Choroid plexus epithelial cell (primary cell): ENCODE measurements at regions not wholly inside any gene's neighbourhood (a gene's known extent, or its start where the extent isn't known, plus 50 kb on each side); places are given as distances from the start of the nearest gene placed in this dataset.

Experiments used
- DNase-seq: peaks from one replicate; pipeline ENCODE4 v3.0.0-alpha.2; 2010; ENCODE audit warnings: low read depth
- H3K4me3 ChIP-seq: 2 replicates; pipeline ENCODE4 v1.5.1; 2011; ENCODE audit warnings: low read depth, mild to moderate bottlenecking, control low read depth, low read length, moderate library complexity
- CTCF ChIP-seq: conservative IDR thresholded peaks from 2 replicates; pipeline ENCODE4 v1.5.1; 2011; ENCODE audit warnings: low read depth, mild to moderate bottlenecking, control low read depth, inconsistent platforms, low read length, moderate library complexity

DNA sequence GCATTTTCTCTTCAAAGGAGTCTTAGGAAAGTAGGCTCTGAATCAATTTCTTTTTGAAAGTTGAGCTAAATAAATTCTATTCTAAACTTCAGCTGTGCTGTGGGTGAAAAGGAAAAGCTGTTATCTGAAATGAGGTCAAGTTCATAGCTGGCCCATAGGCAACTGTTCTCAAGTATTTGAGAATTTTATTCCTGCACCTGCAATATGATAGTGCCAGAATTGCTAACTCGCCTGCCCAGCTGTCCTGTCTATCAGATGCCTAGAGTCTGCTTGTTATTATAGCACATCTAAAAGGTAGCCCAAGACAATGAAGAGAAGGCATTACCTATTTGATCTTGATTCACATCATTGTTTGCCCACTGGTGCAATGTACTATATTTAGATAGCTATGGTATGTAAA, 798.7 kb downstream of the DIPK2A start:
- DNase-seq = peak; percentile 4
- H3K4me3 ChIP-seq = no peak overlapping the region
- TF ChIP-seq CTCF = no peak

GRCh38 chr3:144770915-144771351, 799.3 kb downstream of the DIPK2A start:
- peak; percentile 52 for TF ChIP-seq CTCF
- H3K4me3 ChIP-seq = no peak overlapping the region
- peak; percentile 81 for DNase-seq

- DNase-seq = peak; percentile 97
Measured at GRCh38 chr3:144771381-144771870, 799.8 kb downstream of the DIPK2A start.

DNA sequence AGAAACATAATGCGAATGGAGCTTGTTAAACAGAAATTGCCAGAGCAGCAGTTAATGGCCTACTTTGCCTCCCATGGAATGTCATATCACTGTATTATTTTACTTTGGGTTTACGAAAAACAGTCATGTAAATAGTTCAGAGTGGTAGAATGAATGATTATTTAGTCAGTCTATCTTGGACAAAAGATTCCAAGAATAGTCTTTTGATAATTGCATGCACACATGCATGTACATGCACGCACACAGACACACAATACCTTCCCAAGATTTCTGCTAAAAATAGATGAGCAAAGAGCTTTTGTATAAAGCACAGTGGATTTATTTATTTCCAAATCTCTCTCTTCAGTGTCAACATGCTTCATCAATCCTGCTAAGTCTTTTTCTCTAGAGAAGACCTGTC, 800.7 kb downstream of the DIPK2A start:
- H3K4me3 ChIP-seq = no peak overlapping the region
- DNase-seq = peak; percentile 5
- no peak for TF ChIP-seq CTCF

More at GRCh38 chr3:144771381-144771870, 799.8 kb downstream of the DIPK2A start:
- no peak for TF ChIP-seq CTCF
- no peak overlapping the region for H3K4me3 ChIP-seq

DNA sequence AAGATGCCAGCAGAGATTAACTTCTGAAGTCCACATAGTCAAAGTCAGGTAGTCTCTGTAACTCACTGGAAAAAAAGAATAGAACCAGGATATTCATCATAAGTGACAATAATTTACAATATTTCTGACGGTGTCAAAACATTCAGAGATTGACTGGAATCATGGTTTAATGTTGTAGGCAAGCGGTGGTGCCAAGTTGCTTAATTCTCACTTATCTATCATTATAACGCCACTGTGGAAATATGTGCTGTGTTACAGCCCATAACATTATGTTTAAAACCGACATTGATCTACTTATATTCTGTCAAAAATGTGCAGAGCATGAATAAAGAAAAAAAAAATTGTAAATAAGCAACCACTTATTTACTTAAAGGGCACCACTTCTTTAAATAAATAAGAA, 801.7 kb downstream of the DIPK2A start:
- TF ChIP-seq CTCF = no peak
- no peak overlapping the region for H3K4me3 ChIP-seq
- no peak for DNase-seq

GRCh38 chr3:144774897-144775296, 803.3 kb downstream of the DIPK2A start:
- no peak for TF ChIP-seq CTCF
- H3K4me3 ChIP-seq = no peak overlapping the region
- no peak for DNase-seq

- no peak for TF ChIP-seq CTCF
- DNase-seq = peak; percentile 5
- no peak overlapping the region for H3K4me3 ChIP-seq
Measured at GRCh38 chr3:144775551-144775950, 803.9 kb downstream of the DIPK2A start.
